Right lobe of liver (tissue), 6 donors: ENCODE measurements at regions not wholly inside any gene's neighbourhood (a gene's known extent, or its start where the extent isn't known, plus 50 kb on each side); places are given as distances from the start of the nearest gene placed in this dataset.

Source experiments
- ATAC-seq, 4 donors: fragments of 200-7000 bp; cut with Tn5 transposase; one replicate each; pipeline ENCODE4 v1.9.1; 2020; ENCODE audit warnings: mild to moderate bottlenecking in 4 of 4, moderate library complexity in 4 of 4
- DNase-seq, 3 donors: peaks; one replicate each; pipeline ENCODE4 v3.0.0-alpha.2; 2020
- H3K27ac ChIP-seq, 3 donors: fragments of 200-600 bp; one replicate each; pipeline ENCODE4 v1.8.0; 2022
- H3K27me3 ChIP-seq, 2 donors: fragments of 200-600 bp; one replicate each; pipeline ENCODE4 v1.8.0; 2022
- H3K36me3 ChIP-seq, 4 donors: fragments of 200-600 bp; sonication (generic) in 1 of 4; one replicate each; pipeline versions ENCODE4 v1.5.1 to v1.8.0; 2017 to 2022; ENCODE audit warnings: control low read depth in 1 of 4
- H3K4me1 ChIP-seq, 4 donors: fragments of 200-600 bp; sonication (generic) in 1 of 4; one replicate each; pipeline versions ENCODE4 v1.5.1 to v1.8.0; 2017 to 2022; ENCODE audit warnings: control low read depth in 1 of 4
- H3K4me3 ChIP-seq, 3 donors: fragments of 200-600 bp; one replicate each; pipeline ENCODE4 v1.8.0; 2022
- H3K9me3 ChIP-seq, 4 donors: fragments of 200-600 bp; sonication (generic) in 1 of 4; one replicate each; pipeline versions ENCODE4 v1.5.1 to v1.8.0; 2017 to 2022; ENCODE audit warnings: control low read depth in 1 of 4
- POLR2A ChIP-seq: fragments of 450-650 bp; IDR thresholded peaks from one replicate; pipeline ENCODE4 v1.6.1; 2017; ENCODE audit warnings: antibody characterized with exemption, mild to moderate bottlenecking
- WGBS: methylation state at CpG from one replicate; pipeline ENCODE4 v1.1.6; 2018; ENCODE audit warnings: low coverage, low lambda C conversion rate; ENCODE audit not compliant: insufficient coverage; ENCODE audit errors: missing lambda C conversion rate; 5-methylcytosine and 5-hydroxymethylcytosine counted together
- intact Hi-C, 2 donors: fragments of 100-400 bp; cut with DNase I; formaldehyde crosslinking; loops; one replicate each; pipeline versions ENCODE4 v1.11.2 to v1.14.1; 2022
- TF ChIP-seq, protein P1 (sequence below), 4 donors: fragments of 200-600 bp in 3 of 4; fragments of 450-650 bp in 1 of 4; IDR thresholded peaks; one replicate each; pipeline versions ENCODE4 v1.5.1 to v1.8.0; 2016 to 2022; ENCODE audit warnings: antibody characterized with exemption in 4 of 4, mild to moderate bottlenecking in 2 of 4
- donor health status: DM: no; HTN: yes; CAD: no.
- donor health status: DM: no; HTN: no; CAD: no.
- donor health status: DM: no; HTN: no; CAD: no.
- donor health status: DM: no; HTN: yes; CAD: no.
- donor health status: DM: no; HTN: yes; CAD: no.

DNA sequence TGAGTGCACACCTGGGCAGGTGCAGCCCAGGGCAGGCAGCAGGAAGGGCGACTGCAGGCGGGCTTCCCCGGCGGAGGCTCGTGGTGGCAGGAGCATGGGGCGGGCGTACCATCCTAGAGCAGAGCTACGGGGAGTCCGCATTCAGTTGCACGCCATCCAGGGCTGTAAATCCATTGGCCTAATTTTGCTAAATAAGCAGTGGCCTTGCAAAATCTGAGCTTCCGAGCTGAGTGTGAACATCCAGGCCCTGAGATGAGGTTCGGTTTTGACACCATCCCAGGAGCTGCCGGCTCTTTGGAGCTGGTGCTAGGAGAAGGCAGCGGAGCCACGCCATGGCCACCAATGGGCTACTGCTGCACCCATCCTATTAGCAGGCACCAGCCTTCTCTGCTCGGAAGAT, 664.8 kb downstream of the BRD1 start:
- Histone ChIP-seq H3K27ac (no peak overlapping the region), H3K36me3 (no peaks in the 10 kb centered on the region), H3K9me3 (no peaks in the 10 kb centered on the region), H3K27me3 (no peaks in the 10 kb centered on the region), H3K4me3 (no peak overlapping the region), H3K4me1 (no peaks in the 10 kb centered on the region)
- TF ChIP-seq, protein P1, sequence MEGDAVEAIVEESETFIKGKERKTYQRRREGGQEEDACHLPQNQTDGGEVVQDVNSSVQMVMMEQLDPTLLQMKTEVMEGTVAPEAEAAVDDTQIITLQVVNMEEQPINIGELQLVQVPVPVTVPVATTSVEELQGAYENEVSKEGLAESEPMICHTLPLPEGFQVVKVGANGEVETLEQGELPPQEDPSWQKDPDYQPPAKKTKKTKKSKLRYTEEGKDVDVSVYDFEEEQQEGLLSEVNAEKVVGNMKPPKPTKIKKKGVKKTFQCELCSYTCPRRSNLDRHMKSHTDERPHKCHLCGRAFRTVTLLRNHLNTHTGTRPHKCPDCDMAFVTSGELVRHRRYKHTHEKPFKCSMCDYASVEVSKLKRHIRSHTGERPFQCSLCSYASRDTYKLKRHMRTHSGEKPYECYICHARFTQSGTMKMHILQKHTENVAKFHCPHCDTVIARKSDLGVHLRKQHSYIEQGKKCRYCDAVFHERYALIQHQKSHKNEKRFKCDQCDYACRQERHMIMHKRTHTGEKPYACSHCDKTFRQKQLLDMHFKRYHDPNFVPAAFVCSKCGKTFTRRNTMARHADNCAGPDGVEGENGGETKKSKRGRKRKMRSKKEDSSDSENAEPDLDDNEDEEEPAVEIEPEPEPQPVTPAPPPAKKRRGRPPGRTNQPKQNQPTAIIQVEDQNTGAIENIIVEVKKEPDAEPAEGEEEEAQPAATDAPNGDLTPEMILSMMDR (IDR thresholded peaks at IDR 0.05): no peak
- no peak for TF ChIP-seq POLR2A
- DNase-seq (no peak), ATAC-seq (no peak)
- WGBS: 88% methylated on average over 6 of the region's 16 CpGs
- intact Hi-C loops: no loop called here

DNA sequence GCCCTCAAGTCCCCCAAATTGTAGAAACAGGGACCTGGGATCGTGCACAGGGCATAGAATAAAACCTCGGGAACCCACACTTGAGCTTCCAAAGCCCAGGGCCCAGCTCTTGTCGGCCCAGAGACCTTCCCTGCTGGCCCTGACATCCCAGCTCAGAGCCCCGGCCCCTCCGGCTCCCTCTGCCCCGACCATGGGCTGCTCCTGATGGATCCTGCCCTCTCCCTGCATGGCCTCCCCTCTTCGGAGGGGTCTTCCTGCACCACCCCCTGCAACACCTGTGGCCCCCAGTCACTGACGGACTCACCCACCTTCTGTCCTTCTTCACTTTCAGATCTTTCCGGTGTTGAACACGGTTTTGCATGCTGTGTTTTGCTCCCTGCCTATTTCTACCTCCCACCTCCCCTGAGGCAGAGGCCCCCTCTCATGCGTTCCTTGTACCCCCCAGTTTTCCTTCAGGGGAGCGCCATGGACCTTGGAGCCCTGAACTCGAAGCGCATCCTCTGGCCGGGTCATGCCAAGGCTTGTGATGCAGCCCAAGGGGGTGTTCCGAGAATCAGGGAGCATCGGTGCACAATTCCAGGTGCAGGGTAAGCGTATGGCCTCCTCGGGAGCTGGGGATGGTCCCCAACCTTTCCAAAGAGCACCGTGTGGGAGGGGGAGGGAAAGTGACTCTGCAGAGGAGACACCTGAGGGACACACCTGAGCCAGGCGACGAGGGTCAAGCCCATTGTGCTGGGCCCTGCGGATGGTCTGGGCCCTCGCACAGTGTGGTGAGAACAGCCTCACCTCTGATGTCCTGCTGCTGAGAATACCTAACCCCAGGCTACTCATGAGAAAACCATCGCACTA, 666.4 kb downstream of the BRD1 start:
- no peaks in the 10 kb centered on the region for H3K4me1 ChIP-seq
- no peak overlapping the region for H3K27ac ChIP-seq
- no peaks in the 10 kb centered on the region for H3K36me3 ChIP-seq
- H3K4me3 ChIP-seq: no peak overlapping the region
- no peaks in the 10 kb centered on the region for H3K9me3 ChIP-seq
- WGBS: 67% methylated on average over 14 of the region's 25 CpGs
- TF ChIP-seq POLR2A: no peak
- TF ChIP-seq, protein P1 (IDR thresholded peaks at IDR 0.05): no peak
- no peaks in the 10 kb centered on the region for H3K27me3 ChIP-seq
- intact Hi-C loops: no loop called here
- ATAC-seq (no peak), DNase-seq (no peak)

DNA sequence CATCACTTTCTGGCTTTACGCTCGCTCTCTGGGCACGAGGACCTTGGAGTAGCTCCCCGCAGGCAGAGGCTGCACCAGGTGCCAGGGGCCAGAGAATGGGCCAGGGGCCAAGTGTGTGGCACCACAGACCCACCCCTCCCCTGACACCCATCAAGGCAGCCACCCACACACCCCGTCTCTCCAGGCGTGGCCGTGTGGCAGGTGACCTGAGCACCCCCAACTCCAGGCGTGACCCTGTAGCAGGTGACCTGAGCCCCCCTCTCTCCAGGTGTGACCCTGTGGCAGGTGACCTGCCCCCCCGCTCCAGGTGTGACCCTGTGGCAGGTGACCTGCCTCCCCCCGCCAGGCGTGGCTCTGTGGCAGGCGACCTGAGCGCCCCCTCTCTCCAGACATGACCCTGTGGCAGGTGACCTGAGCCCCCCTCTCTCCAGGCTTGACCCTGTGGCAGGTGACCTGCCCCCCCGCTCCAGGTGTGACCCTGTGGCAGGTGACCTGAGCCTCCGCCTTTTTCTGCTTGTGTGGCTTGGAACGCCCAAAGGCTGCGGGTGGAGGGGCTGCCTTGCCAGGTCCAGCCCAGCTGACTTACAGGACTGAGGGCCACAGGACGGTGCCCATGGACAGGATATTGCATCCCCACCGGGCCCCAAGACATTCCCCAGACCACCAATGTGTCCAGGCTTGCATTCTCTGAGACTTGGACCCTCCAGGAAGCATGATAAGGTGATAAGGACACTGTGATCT, 667.2 kb downstream of the BRD1 start:
- TF ChIP-seq, protein P1 (IDR thresholded peaks at IDR 0.05): no peak
- no peak for TF ChIP-seq POLR2A
- H3K36me3 ChIP-seq: no peaks in the 10 kb centered on the region
- H3K27me3 ChIP-seq: no peaks in the 10 kb centered on the region
- H3K9me3 ChIP-seq: no peaks in the 10 kb centered on the region
- H3K4me1 ChIP-seq: no peaks in the 10 kb centered on the region
- DNase-seq: peak in 1 of 3 donors; percentile 45
- WGBS: 60% methylated on average over 1 of the region's 19 CpGs
- intact Hi-C loops: no loop called here
- no peak for ATAC-seq
- H3K4me3 ChIP-seq: no peak overlapping the region
- no peak overlapping the region for H3K27ac ChIP-seq

DNA sequence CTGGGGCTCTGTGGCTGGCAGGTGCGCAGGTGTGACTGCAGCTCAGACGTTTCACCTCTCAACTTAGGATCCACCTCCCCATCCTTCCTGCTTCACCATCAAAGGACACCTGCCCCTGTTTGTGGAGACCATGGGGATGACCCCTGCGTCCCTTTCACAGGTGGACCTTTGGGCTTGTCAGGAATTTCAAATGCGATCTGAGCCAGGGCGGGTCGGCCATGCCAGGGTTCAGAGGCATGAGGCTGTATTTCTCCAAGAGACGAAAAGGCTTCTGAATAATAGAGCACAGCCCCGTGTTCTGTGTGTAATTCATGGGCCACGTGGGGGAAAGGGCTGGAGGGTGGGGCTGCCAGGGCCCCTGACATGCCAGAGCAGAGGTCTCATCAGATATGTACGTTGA, 668.0 kb downstream of the BRD1 start:
- 66% methylated on average over 10 of the region's 10 CpGs for WGBS
- no peak for DNase-seq
- Histone ChIP-seq H3K4me1 (no peaks in the 10 kb centered on the region), H3K4me3 (no peak overlapping the region), H3K27me3 (no peaks in the 10 kb centered on the region), H3K9me3 (no peaks in the 10 kb centered on the region), H3K36me3 (no peaks in the 10 kb centered on the region), H3K27ac (no peak overlapping the region)
- TF ChIP-seq POLR2A: no peak
- TF ChIP-seq, protein P1 (IDR thresholded peaks at IDR 0.05): no peak
- intact Hi-C loops: no loop called here
- ATAC-seq: no peak
